Neural progenitor cell (in vitro differentiated cells): ENCODE measurements at regions not wholly inside any gene's neighbourhood (a gene's known extent, or its start where the extent isn't known, plus 50 kb on each side); places are given as distances from the start of the nearest gene placed in this dataset.
"Not testable (repeated sequence)": the region's sequence is repeated elsewhere in the genome, so short reads cannot be mapped to it uniquely, and the experiment has no call there.

Experiments used
- DNase-seq: peaks from one replicate; pipeline ENCODE4 v3.0.0-alpha.2; 2016; ENCODE audit warnings: low spot score
- H2AFZ ChIP-seq: fragments of 200-600 bp; sonication (generic); replicated peaks from 2 replicates; pipeline ENCODE4 v1.6.1; 2016; ENCODE audit warnings: antibody characterized with exemption
- H3F3A ChIP-seq: fragments of 200-600 bp; sonication (generic); 2 replicates; pipeline ENCODE4 v1.6.1; 2016; ENCODE audit warnings: antibody characterized with exemption, low read depth
- H3K27ac ChIP-seq: fragments of 200-600 bp; sonication (generic); 2 replicates; pipeline ENCODE4 v1.5.1; 2016; ENCODE audit warnings: mild to moderate bottlenecking
- H3K27me3 ChIP-seq: fragments of 200-600 bp; sonication (generic); 2 replicates; pipeline ENCODE4 v1.6.1; 2016; ENCODE audit warnings: mild to moderate bottlenecking, moderate library complexity
- H3K36me3 ChIP-seq: fragments of 200-600 bp; sonication (generic); 2 replicates; pipeline ENCODE4 v1.5.1; 2016
- H3K4me1 ChIP-seq: fragments of 200-600 bp; sonication (generic); 2 replicates; pipeline ENCODE4 v1.6.1; 2016; ENCODE audit warnings: mixed run types
- H3K4me2 ChIP-seq: fragments of 200-600 bp; sonication (generic); 2 replicates; pipeline ENCODE4 v1.6.1; 2016
- H3K4me3 ChIP-seq: fragments of 200-600 bp; sonication (generic); 2 replicates; pipeline ENCODE4 v1.5.1; 2016
- H3K79me2 ChIP-seq: fragments of 200-600 bp; sonication (generic); 2 replicates; pipeline ENCODE4 v1.6.1; 2016; ENCODE audit warnings: low read depth
- H3K9ac ChIP-seq: fragments of 200-600 bp; sonication (generic); 2 replicates; pipeline ENCODE4 v1.6.1; 2016
- H3K9me3 ChIP-seq: fragments of 200-600 bp; sonication (generic); 2 replicates; pipeline ENCODE4 v1.5.1; 2016; ENCODE audit warnings: low read depth
- H4K20me1 ChIP-seq: fragments of 200-600 bp; sonication (generic); 2 replicates; pipeline ENCODE4 v1.6.1; 2016; ENCODE audit warnings: low read depth
- H3K27ac Mint-ChIP-seq: 3 replicates; pipeline ENCODE4 v1.8.0; 2021; ENCODE audit warnings: mixed read lengths
- H3K27me3 Mint-ChIP-seq: 2 replicates; pipeline ENCODE4 v1.8.0; 2022; ENCODE audit warnings: low read depth, mild to moderate bottlenecking, inconsistent platforms, moderate library complexity, mixed read lengths; ENCODE audit not compliant: insufficient read depth
- H3K36me3 Mint-ChIP-seq: 3 replicates; pipeline ENCODE4 v1.8.0; 2021; ENCODE audit warnings: mixed read lengths
- H3K4me1 Mint-ChIP-seq: 3 replicates; pipeline ENCODE4 v1.8.0; 2021; ENCODE audit warnings: mixed read lengths
- H3K4me3 Mint-ChIP-seq: 3 replicates; pipeline ENCODE4 v1.8.0; 2021; ENCODE audit warnings: mild to moderate bottlenecking, moderate library complexity, mixed read lengths
- H3K9me3 Mint-ChIP-seq: 3 replicates; pipeline ENCODE4 v1.8.0; 2020; ENCODE audit warnings: mixed read lengths
- EZH2 ChIP-seq: fragments of 200-600 bp; sonication (generic); IDR thresholded peaks from 2 replicates; pipeline ENCODE4 v1.6.1; 2017; ENCODE audit warnings: antibody characterized with exemption, mild to moderate bottlenecking, moderate library complexity
- EZH2phosphoT487 ChIP-seq: fragments of 200-600 bp; sonication (generic); IDR thresholded peaks from 2 replicates; pipeline ENCODE4 v1.6.1; 2017; ENCODE audit warnings: antibody characterized with exemption
- TF ChIP-seq, protein P1 (sequence below): fragments of 200-600 bp; sonication (generic); IDR thresholded peaks from 2 replicates; pipeline ENCODE4 v1.5.1; 2017; ENCODE audit warnings: antibody characterized with exemption, mild to moderate bottlenecking

DNA sequence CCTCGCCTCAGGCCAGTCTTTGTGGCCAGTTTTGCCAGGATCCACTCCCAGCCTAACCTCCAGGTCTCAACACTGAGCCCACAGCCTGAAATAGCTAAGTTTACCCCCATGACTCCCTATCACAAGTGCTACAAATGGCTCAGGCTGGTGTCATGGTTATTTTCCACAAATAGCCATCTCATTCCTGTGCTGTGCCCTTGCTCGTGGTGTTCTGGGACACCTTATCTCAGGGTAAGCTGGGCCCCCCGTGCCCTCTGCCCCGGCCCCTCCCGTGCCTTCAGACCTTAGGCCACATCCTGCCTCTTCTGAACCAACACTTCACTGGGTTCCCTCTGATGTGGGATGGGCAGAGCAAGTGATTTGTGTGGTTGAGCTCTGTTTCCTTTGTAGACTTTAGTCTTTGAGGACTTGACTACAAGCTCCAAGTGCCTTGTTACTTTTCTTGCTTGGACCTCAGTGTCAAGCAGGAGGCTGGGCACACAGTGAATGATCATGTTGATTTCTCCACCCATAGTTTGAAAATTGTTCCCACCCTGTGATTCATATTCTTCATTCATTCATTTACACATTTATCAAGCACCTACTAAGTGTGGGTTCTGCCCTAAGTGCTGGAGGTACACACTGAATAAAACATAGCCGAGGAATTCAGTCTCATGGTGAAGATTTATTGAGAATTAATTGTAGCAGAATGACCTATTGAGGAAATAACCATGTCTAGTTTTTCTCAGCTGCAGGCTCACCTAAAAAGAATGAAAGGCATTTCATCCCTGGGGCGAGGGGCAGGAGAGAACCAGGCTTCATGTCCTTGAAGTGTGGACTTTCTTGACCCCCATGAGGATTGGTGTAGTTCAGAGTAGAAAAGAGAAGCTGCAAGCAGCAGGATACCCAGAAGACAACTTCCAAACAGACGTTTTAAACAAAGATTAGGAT, 84.5 kb upstream of the CTNNA1 start:
- Mint-ChIP-seq H3K27me3 (peaks cover 4% of the 10 kb centered on the region), H3K4me3 (no peak overlapping the region), H3K9me3 (no peaks in the 10 kb centered on the region), H3K4me1 (peaks cover 25% of the 10 kb centered on the region), H3K36me3 (no peaks in the 10 kb centered on the region), H3K27ac (no peak overlapping the region)
- TF ChIP-seq EZH2 (no peak), EZH2phosphoT487 (no peak)
- TF ChIP-seq, protein P1, sequence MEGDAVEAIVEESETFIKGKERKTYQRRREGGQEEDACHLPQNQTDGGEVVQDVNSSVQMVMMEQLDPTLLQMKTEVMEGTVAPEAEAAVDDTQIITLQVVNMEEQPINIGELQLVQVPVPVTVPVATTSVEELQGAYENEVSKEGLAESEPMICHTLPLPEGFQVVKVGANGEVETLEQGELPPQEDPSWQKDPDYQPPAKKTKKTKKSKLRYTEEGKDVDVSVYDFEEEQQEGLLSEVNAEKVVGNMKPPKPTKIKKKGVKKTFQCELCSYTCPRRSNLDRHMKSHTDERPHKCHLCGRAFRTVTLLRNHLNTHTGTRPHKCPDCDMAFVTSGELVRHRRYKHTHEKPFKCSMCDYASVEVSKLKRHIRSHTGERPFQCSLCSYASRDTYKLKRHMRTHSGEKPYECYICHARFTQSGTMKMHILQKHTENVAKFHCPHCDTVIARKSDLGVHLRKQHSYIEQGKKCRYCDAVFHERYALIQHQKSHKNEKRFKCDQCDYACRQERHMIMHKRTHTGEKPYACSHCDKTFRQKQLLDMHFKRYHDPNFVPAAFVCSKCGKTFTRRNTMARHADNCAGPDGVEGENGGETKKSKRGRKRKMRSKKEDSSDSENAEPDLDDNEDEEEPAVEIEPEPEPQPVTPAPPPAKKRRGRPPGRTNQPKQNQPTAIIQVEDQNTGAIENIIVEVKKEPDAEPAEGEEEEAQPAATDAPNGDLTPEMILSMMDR, result no peak
- Histone ChIP-seq H3K27me3 (no peaks in the 10 kb centered on the region), H3K4me2 (no peak overlapping the region), H3K4me3 (no peak overlapping the region), H3F3A (peaks cover 4% of the 10 kb centered on the region), H3K36me3 (no peaks in the 10 kb centered on the region), H3K9ac (no peak overlapping the region), H3K27ac (no peak overlapping the region), H3K4me1 (peaks cover 4% of the 10 kb centered on the region), H3K79me2 (no peaks in the 10 kb centered on the region), H2AFZ (no peak overlapping the region), H3K9me3 (no peaks in the 10 kb centered on the region), H4K20me1 (no peaks in the 10 kb centered on the region)
- no peak for DNase-seq

DNA sequence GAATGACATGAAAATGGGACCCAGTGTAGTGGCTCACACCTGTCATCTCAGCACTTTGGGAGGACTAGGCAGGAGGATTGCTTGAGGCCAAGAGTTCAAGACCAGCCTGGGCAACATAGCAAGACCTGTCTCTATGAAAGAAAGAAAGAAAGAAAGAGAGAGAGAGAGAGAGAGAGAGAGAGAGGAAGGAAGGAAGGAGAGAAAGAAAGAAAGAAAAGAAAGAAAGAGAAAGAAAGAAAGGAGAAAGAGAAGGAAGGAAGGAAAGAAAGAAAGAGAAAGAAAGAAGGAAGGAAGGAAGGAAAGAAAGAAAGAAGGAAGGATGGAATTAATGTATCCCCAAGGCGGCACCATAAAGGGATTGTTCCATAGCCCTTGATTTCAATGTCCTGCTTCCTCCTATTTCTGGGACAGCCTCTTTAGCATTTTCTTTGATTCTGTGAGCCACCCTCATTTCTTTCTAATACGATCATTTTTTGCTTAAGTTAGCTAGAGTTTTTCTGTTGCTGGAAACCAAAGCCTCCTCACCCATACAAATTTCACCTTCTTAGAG, 85.4 kb upstream of the CTNNA1 start:
- H3K36me3 Mint-ChIP-seq, H3K9me3 ChIP-seq, H3K27ac Mint-ChIP-seq: not testable (repeated sequence)

DNA sequence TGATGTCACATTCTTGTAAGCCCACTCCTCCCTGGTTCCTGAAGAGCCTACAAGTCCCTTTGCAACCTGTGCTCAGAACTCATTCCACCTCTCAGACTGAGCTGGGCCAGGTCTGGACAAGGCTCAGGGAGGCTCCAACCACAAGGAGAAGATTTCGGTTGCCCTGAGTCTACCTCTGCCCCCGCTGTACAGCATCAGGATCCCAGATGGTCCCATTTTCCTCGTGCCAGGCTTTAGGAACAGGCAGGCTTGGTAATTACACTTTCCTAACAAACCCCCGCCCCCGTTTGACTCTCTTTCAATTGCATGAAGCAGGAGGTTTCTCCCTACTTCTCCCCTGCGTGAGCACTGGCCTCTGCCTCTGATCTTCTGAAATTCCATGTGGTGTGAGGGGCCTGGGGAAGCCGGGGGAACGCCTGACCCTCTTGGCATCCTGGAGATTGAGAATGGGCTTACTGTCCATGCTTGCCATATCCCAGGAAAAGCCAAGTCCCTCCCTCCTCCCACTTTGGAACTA, 86.9 kb upstream of the CTNNA1 start:
- H3K27ac ChIP-seq, result no peak overlapping the region
- no peak overlapping the region for H3K27ac Mint-ChIP-seq
- H4K20me1 ChIP-seq, result no peaks in the 10 kb centered on the region

More for the DNA sequence above, 85.4 kb upstream of the CTNNA1 start:
- DNase-seq, H4K20me1 ChIP-seq, H3K36me3 ChIP-seq, H3K4me2 ChIP-seq, H3K27me3 Mint-ChIP-seq, H3K27ac ChIP-seq, H2AFZ ChIP-seq, H3K4me1 ChIP-seq, H3K4me3 ChIP-seq, H3K9me3 Mint-ChIP-seq, H3K79me2 ChIP-seq, H3K4me3 Mint-ChIP-seq, H3K9ac ChIP-seq, H3K27me3 ChIP-seq, H3F3A ChIP-seq: not testable (repeated sequence)
- H3K4me1 Mint-ChIP-seq, result peaks cover 29% of the 10 kb centered on the region

More for the DNA sequence above, 86.9 kb upstream of the CTNNA1 start:
- TF ChIP-seq EZH2phosphoT487 (no peak), EZH2 (no peak)
- TF ChIP-seq, protein P1, result no peak
- no peaks in the 10 kb centered on the region for H3K79me2 ChIP-seq
- H3K36me3 ChIP-seq, result no peaks in the 10 kb centered on the region
- no peak for DNase-seq
- H3F3A ChIP-seq, result peaks cover 4% of the 10 kb centered on the region
- H3K36me3 Mint-ChIP-seq, result no peaks in the 10 kb centered on the region
- no peak overlapping the region for H3K9ac ChIP-seq
- H3K27me3 Mint-ChIP-seq, result peaks cover 4% of the 10 kb centered on the region
- H3K9me3 ChIP-seq, result no peaks in the 10 kb centered on the region
- peaks cover 39% of the 10 kb centered on the region for H3K4me1 Mint-ChIP-seq
- H3K4me1 ChIP-seq, result peaks cover 4% of the 10 kb centered on the region
- H3K4me3 Mint-ChIP-seq, result no peak overlapping the region
- H3K27me3 ChIP-seq, result no peaks in the 10 kb centered on the region
- H3K4me3 ChIP-seq, result no peak overlapping the region
- no peak overlapping the region for H3K4me2 ChIP-seq
- no peaks in the 10 kb centered on the region for H3K9me3 Mint-ChIP-seq
- no peak overlapping the region for H2AFZ ChIP-seq
